ENCODE measurements at regions not wholly inside any gene's neighbourhood (a gene's known extent, or its start where the extent isn't known, plus 50 kb on each side); places are given as distances from the start of the nearest gene placed in this dataset.

DNA sequence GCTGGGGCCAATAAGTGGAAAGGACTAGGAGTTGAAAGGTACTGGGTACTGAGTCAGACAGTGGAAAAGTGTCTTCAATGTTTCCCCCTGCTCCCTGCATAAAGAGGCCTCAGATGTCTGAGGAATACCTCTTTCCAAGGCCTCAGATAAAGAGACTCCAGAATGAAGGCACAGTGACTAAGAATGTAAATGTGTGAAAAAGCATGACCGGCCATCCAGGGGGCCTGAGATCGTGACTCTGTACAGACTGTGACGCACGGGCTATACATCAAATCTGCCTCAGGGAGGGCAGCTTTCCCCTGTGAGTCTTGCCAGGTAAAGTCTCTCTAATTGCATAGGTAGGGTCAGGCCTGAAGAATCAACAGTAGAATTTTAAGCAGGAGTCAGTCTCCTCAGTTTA, 1690.5 kb downstream of the KCNT2 start:
- TF ChIP-seq CTCF (IDR thresholded peaks at IDR 0.05): no peak
- no peak for TF ChIP-seq POLR2A (IDR thresholded peaks at IDR 0.05)

Data from heart left ventricle (tissue), 13 donors.